Ovary (tissue), 7 donors: ENCODE measurements at regions not wholly inside any gene's neighbourhood (a gene's known extent, or its start where the extent isn't known, plus 50 kb on each side); places are given as distances from the start of the nearest gene placed in this dataset.

Source experiments
- DNase-seq, 5 donors: peaks; one replicate each; pipeline ENCODE4 v3.0.0-alpha.2; 2019 to 2020
- H3K27ac ChIP-seq, 2 donors: fragments of 200-600 bp; one replicate each; pipeline versions ENCODE4 v1.5.1 to v1.8.0; 2019 to 2022
- H3K27me3 ChIP-seq: fragments of 200-600 bp; one replicate; pipeline ENCODE4 v1.8.0; 2022
- H3K36me3 ChIP-seq: fragments of 200-600 bp; sonication (generic); one replicate; pipeline ENCODE4 v1.5.1; 2019
- H3K4me1 ChIP-seq: one replicate; pipeline ENCODE4 v1.8.1; 2013; ENCODE audit warnings: mild to moderate bottlenecking, moderate library complexity; ENCODE audit not compliant: insufficient read depth
- H3K4me3 ChIP-seq: fragments of 200-600 bp; sonication (generic); one replicate; pipeline ENCODE4 v1.5.1; 2017
- H3K9me3 ChIP-seq, 2 donors: fragments of 200-600 bp in 1 of 2; sonication (generic) in 1 of 2; one replicate each; pipeline versions ENCODE4 v1.5.1 to v1.8.1; 2013 to 2019; ENCODE audit warnings: mild to moderate bottlenecking in 1 of 2, moderate library complexity in 1 of 2
- CTCF ChIP-seq, 3 donors: fragments of 450-650 bp in 2 of 3; fragments of 200-600 bp in 1 of 3; IDR thresholded peaks; one replicate each; pipeline versions ENCODE4 v1.5.1 to v1.8.0; 2016 to 2022; ENCODE audit warnings: antibody characterized with exemption in 3 of 3, mild to moderate bottlenecking in 1 of 3
- EP300 ChIP-seq: sonication (generic); formaldehyde crosslinking; IDR thresholded peaks from one replicate; pipeline ENCODE4 v1.6.1; 2017; ENCODE audit warnings: antibody characterized with exemption
- POLR2A ChIP-seq: fragments of 450-650 bp; IDR thresholded peaks from one replicate; pipeline ENCODE4 v1.6.1; 2017; ENCODE audit warnings: antibody characterized with exemption, mild to moderate bottlenecking, moderate library complexity
- WGBS, 3 donors: extraction: QIAGEN DNeasy Blood & Tissue Kit in 1 of 3; methylation state at CpG; one replicate each; pipeline versions ENCODE4 v1.1.5 to v1.1.7; 2013 to 2017; 5-methylcytosine and 5-hydroxymethylcytosine counted together
- intact Hi-C, 4 donors: fragments of 100-400 bp; cut with DNase I; formaldehyde crosslinking; loops; one replicate each; pipeline versions ENCODE4 v1.11.0 to v1.15.1; 2022 to 2023
- donor health status: DM: no; HTN: no; CAD: no; lungs with moderate emphysema.
- donor health status: DM: no; HTN: no; CAD: no.
- donor health status: Bipolar disorder and iron deficiency.
- donor health status: DM: no; HTN: no; CAD: no.
- donor health status: DM: yes; HTN: yes; CAD: no.

DNA sequence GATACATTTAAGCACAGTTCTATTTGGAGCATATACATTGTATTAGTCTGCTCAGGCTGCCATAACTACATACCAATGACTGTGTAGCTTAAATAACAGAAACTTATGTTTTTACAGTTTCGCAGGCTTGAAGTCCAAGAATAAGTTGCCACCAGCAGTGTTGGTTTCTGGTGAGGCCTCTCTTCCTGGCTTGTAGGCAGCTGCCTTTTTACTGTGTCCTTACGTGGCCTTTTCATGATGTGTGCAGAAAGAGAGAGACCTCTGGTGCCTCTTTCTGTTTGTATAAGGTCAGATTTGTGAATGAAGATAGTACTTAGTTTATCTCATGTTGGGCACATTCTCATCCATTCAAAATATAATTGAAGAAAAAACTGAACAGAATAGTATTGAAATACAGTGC lies 636.6 kb downstream of the FLRT2 start:
- 80 to 87% (median 84%) methylated on average over 2 of the region's 2 CpGs for WGBS, 3 donors
- no peak for DNase-seq
- intact Hi-C loops: no loop called here
- no peaks in the 10 kb centered on the region for H3K9me3 ChIP-seq
- no peak overlapping the region for H3K27ac ChIP-seq
- H3K4me1 ChIP-seq: no peaks in the 10 kb centered on the region
- H3K36me3 ChIP-seq: no peaks in the 10 kb centered on the region
- TF ChIP-seq CTCF (IDR thresholded peaks at IDR 0.05) (no peak), POLR2A (no peak), EP300 (no peak)
- H3K27me3 ChIP-seq: no peaks in the 10 kb centered on the region
- H3K4me3 ChIP-seq: no peak overlapping the region

DNA sequence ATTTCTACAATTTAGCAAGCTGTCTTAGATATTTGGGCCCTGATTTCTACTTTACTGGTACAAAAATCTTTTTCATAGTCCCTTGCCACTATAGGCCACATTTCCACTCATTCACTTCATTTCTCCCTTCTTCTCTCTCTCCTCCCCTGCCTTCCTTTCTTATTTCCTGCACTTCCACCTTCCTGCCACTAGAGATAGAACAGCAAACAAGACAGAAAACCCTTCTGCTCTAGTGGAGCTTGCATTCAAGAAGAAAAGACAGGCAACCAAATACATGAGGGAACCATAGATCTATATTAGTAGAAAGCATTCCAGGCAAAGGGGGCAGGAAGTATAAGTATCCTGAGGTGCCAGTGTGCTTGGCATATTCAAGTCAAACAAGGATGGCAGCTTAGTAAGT lies 623.5 kb downstream of the FLRT2 start:
- DNase-seq: no peak
- no peaks in the 10 kb centered on the region for H3K36me3 ChIP-seq
- intact Hi-C loops: no loop called here

GRCh38 chr14:86143248-86143647 lies 613.3 kb downstream of the FLRT2 start:
- Histone ChIP-seq H3K36me3 (no peaks in the 10 kb centered on the region), H3K9me3 (no peaks in the 10 kb centered on the region), H3K4me1 (no peaks in the 10 kb centered on the region), H3K27ac (no peak overlapping the region), H3K4me3 (no peak overlapping the region), H3K27me3 (no peaks in the 10 kb centered on the region)
- WGBS, 3 donors: 67 to 75% (median 69%) methylated on average over 1 of the region's 1 CpG
- intact Hi-C loops: no loop called here
- no peak for DNase-seq
- no peak for TF ChIP-seq CTCF (IDR thresholded peaks at IDR 0.05)
- TF ChIP-seq POLR2A: no peak

More for the DNA sequence above, 623.5 kb downstream of the FLRT2 start:
- H3K4me3 ChIP-seq: no peak overlapping the region
- H3K27me3 ChIP-seq: no peaks in the 10 kb centered on the region
- no peaks in the 10 kb centered on the region for H3K9me3 ChIP-seq
- TF ChIP-seq POLR2A: no peak
- TF ChIP-seq CTCF (IDR thresholded peaks at IDR 0.05): no peak
- TF ChIP-seq EP300: no peak
- no peaks in the 10 kb centered on the region for H3K4me1 ChIP-seq
- no peak overlapping the region for H3K27ac ChIP-seq

- H3K9me3 ChIP-seq: no peaks in the 10 kb centered on the region
- WGBS, 3 donors: 68 to 80% (median 72%) methylated on average over 2 of the region's 2 CpGs
Observed at GRCh38 chr14:86141966-86142365, 612.0 kb downstream of the FLRT2 start.

More at GRCh38 chr14:86141966-86142365, 612.0 kb downstream of the FLRT2 start:
- intact Hi-C loops: no loop called here
- H3K27ac ChIP-seq: no peak overlapping the region
- TF ChIP-seq POLR2A: no peak
- TF ChIP-seq EP300: no peak
- no peak for TF ChIP-seq CTCF (IDR thresholded peaks at IDR 0.05)
- H3K36me3 ChIP-seq: no peaks in the 10 kb centered on the region
- no peak for DNase-seq
- H3K27me3 ChIP-seq: no peaks in the 10 kb centered on the region
- no peak overlapping the region for H3K4me3 ChIP-seq
- H3K4me1 ChIP-seq: no peaks in the 10 kb centered on the region
